Forelimb muscle (tissue), 1 donor: ENCODE measurements at regions not wholly inside any gene's neighbourhood (a gene's known extent, or its start where the extent isn't known, plus 50 kb on each side); places are given as distances from the start of the nearest gene placed in this dataset.

Experiments
- DNase-seq: peaks from one replicate; pipeline ENCODE4 v3.0.0-alpha.2; 2013; ENCODE audit warnings: low read depth

DNA sequence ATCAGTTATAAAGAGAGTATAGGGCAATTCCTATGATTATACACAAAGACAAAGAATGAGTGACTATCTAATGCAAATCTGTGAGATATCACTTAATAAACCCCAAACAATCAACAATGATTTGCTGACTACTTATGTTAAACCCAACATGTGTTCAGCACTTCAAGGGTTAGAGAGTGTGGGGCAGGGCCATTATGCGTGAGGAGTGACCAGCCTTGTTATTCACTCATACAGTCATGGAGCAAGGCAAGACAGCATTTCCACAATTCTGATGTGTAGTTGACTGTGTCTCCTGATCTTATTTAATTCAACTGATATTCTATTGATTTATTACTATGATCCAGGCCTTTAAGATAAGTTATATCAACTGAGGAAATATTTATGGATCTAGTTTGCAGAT, 251.7 kb downstream of the CYRIA start:
- DNase-seq: no peak

DNA sequence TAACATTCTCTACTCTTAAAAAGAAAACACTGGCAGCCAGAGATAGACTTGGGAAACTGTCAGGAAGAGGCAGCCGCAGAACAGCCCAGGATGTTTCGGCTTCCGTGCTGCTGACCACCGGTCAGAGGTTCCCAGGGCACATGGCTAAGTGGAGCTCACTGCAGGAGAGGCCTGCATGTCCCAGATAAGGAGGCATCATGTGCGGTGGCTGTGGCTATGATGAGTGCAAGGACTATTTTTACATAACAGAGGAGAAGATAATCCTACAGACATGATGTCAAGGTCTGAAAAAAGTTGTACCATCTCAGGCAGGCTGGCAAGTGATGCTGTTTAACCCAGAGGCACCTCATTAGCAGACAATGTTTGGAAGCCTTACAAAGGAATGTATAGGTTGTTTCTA, 252.3 kb downstream of the CYRIA start:
- DNase-seq: no peak

- no peak for DNase-seq
These were observed 253.2 kb downstream of the CYRIA start for GRCh38 chr2:16412321-16413030.

GRCh38 chr2:16411788-16412187, 253.8 kb downstream of the CYRIA start:
- DNase-seq: no peak

DNA sequence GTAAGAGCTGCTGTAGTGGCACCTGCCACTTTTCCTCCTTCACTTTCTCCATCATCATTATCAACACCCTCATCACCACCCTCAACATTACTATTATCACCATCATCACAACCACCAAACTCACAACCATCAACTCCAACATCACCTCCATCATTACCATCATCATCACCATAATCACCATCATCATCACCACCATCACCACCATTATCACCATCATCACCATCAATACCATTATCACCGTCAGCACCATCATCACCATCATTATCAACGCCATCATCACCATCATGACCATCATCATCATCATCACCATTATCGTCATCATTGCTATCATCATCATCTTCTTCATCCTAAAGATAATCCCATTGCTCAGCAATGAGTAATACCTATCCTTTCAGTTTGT, 255.8 kb downstream of the CYRIA start:
- DNase-seq: no peak

- no peak for DNase-seq
These were observed 256.6 kb downstream of the CYRIA start for GRCh38 chr2:16409006-16409390.

DNA sequence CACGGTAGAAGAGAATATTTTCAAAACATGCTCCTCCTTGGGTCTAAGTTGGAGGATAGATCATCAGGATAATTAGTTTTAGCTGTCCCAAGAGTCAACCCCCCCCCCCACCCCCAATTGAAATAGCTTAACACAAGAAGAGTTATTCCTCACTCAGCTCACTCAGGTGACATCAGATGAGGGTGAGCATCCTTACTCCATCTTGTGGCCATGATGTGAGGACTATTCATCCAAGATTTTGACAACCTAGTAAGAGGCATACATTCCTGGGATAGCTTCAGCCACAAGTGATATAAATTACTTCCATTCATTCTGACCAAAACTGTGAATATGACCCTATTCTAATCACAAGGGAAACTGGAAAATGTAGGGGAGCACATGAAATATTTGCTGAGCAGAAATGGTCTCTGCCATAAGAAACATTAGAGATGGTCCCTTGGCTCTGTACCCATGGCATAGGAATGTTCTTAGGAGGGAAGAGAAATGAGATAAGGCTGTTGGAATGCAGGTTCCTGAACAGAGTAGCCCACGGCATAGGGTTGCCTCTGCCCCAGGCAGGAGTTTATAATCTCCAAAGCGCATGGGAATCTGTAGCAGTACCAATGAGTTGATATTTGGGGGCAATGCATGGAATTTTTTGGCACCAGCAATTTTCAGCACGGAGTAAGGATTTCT, 257.2 kb downstream of the CYRIA start:
- no peak for DNase-seq

GRCh38 chr2:16407358-16407757, 258.3 kb downstream of the CYRIA start:
- no peak for DNase-seq

DNA sequence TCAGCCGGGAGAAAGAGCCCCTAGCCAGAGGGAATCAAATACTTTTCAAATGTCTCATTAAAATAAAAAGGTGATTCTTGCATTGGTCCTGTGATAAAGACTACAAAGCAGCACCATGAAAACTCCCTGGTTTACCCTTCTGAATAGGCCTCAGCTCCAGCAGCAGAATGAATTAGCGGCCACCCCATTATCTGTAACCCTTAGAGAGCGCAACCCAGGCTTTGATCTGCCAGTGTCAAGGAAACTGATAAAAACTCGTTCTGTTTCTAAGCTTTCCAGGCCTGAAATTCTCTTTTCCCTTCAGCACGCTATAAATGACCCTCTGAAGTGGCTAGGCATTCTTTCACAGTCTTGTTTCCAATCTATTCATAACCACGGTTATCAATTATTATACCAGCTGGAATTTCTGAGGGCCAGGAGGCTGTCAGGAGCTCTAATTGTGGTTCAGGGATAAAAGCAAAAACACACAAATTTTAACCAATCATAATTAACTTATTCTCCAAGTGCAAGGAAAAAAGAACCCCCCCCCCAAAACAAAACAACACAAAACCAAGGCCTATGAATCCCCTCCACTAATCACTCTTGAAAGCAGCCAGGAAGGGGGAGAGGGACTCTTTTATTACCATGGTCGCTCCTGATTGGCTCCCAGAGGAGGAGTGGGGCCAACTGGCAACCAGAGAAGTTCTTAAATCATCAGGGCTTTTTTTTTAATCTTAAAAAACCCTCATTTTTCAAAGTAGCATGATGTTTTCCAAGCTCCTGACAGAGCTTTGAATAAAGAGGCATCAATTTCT, 258.9 kb downstream of the CYRIA start:
- no peak for DNase-seq

- no peak for DNase-seq
These were observed 260.1 kb downstream of the CYRIA start for GRCh38 chr2:16405551-16405950.

- DNase-seq: no peak
These were observed 260.9 kb downstream of the CYRIA start for GRCh38 chr2:16404551-16405300.

- DNase-seq: no peak
These were observed 261.5 kb downstream of the CYRIA start for GRCh38 chr2:16404146-16404545.

GRCh38 chr2:16402891-16403290, 262.7 kb downstream of the CYRIA start:
- no peak for DNase-seq

- DNase-seq: no peak
These were observed 263.8 kb downstream of the CYRIA start for GRCh38 chr2:16401761-16402300.

GRCh38 chr2:16400127-16400623, 265.5 kb downstream of the CYRIA start:
- DNase-seq: no peak

DNA sequence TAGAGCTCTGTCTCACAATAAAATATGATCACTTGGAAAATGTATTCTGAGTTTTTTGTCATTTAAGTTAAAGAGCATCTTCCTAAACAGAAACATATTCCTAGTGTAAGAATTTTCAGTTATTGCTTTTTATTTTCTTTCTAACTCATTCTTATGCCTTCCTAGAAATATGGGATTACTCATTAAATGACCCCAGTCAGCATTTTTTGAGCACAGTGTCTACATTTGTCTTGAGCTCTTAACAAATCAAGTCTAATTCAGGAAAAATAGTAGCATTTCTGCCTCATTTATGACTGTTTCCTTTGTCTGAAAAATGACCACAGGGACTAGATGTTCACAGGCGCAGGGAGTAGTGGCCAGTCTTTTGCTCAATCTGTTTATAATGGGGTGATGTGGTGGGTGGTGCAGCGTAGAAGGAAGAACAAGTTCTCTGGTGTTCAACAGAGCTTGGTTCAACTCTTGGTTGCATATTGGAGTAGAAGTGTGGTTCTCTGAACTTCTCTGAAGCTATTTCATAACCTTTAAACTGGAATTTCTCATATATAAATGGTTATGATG, 267.1 kb downstream of the CYRIA start:
- DNase-seq: no peak

DNA sequence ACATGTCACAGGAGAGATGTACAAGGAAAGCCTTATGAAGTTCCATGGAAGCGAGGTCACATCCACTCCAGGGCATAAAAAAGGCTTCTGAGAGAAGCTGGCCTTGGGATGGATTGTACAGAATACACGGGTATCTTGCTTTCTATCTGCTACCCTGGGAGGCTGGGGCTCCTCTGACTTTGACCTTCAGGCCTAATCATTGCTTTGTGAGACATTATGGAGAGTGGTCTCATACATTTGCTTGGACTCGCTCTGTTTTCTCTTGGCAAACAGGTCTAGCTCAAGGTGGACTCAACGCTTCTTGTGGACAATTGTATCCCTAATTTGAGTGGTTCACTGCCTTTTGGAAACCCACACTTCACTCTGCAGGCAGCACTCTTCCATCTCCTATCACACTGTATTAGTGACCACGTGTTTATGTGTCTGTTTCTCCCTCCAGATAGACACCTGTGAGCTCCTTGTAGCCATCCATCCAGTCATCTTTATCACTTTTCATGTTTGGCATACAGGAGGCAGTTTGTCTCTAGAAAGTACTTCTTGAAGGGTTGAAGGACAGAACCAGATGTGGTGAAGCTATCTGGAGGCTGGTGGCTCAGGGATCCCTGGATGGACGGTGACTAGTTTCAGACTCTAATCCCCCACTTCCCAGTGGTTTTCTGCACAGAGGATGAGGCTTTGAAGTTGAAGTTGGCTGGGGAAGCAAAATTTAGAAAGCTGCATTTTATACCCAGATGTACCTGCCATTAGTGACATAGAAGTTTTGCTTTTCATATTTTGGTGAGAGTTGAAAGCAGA, 267.8 kb downstream of the CYRIA start:
- no peak for DNase-seq

DNA sequence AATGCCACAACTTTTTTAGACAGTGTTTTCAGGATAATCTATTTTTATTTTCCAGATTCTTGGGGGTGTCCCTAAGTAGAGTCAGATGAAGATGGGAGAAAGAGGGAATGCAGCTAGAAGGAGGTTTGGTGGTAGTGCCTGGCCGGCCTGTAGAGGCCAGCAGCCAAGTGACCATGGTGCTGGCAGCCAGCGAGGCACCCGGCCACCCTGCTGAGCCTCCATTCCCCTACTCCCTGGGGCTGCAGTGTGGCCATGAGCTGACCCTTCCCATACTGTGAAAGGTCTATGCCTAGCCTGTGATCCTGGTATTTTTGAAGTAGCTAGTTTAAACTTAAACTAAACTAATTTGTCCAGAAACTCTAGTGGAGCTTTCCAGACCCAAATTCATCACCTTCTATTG, 268.6 kb downstream of the CYRIA start:
- no peak for DNase-seq

- DNase-seq: no peak
These were observed 269.5 kb downstream of the CYRIA start for GRCh38 chr2:16396171-16396570.

DNA sequence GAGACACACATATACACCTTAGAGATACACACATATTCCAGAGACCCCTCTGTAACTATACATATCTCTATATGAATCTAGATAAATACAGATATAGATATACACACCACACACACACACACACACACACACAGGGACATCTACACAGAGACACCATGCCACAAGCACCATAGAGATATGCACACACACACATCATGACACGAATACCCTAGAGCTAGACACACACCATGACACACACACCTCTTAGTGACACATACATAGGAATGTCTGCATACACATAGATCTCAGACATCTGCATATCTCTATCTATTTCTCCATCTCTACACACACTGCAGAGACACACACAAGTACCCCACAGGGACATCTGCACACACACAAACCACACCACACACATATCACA, 270.0 kb downstream of the CYRIA start:
- no peak for DNase-seq
